ENCODE measurements at regions not wholly inside any gene's neighbourhood (a gene's known extent, or its start where the extent isn't known, plus 50 kb on each side); places are given as distances from the start of the nearest gene placed in this dataset.
A peak's percentile ranks its signal among the peaks of the same experiment; 100 is the strongest.

DNA sequence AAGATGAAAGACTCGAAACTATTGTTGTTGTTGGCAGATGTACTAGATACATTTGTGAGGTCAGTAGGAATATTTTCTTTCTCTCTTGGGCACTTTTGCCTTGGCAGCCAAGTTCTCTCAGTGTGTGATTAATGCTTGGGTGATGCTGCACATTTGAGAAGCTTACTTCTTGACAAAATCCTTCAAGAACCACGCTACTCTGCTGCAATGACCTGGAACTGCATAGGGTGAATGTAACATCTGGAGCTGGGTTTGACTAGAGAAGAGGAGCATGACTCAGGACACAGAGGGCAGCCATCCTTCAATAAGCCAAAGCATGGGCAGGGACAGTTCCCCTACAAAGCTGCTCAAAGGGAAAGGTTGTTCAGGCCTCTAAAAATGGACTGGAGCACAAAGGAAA lies 75.5 kb upstream of the PUM3 start:
- no peak overlapping the region for H3K27ac ChIP-seq
- peaks cover 10% of the 10 kb centered on the region for H3K4me1 ChIP-seq
- H3K36me3 ChIP-seq: no peaks in the 10 kb centered on the region
- TF ChIP-seq EZH2 (IDR thresholded peaks at IDR 0.05) (no peak), CTCF (IDR thresholded peaks at IDR 0.05) (no peak), EZH2phosphoT487 (IDR thresholded peaks at IDR 0.05) (no peak)
- H4K20me1 ChIP-seq (ENCODE audit: low read depth): no peaks in the 10 kb centered on the region
- Mint-ChIP-seq H3K4me1 (peaks cover 7% of the 10 kb centered on the region), H3K27ac (no peak overlapping the region), H3K4me3 (no peak overlapping the region), H3K36me3 (no peaks in the 10 kb centered on the region), H3K9me3 (no peaks in the 10 kb centered on the region), H3K27me3 (ENCODE audit: insufficient read depth, low read depth) (peaks cover 2% of the 10 kb centered on the region)
- H3K79me2 ChIP-seq (ENCODE audit: low read depth): no peaks in the 10 kb centered on the region
- H3K4me3 ChIP-seq: no peak overlapping the region
- no peaks in the 10 kb centered on the region for H3K27me3 ChIP-seq
- H3F3A ChIP-seq (ENCODE audit: low read depth): no peaks in the 10 kb centered on the region
- no peak overlapping the region for H2AFZ ChIP-seq (replicated peaks)
- no peaks in the 10 kb centered on the region for H3K9me3 ChIP-seq (ENCODE audit: low read depth)
- no peak overlapping the region for H3K9ac ChIP-seq
- no peak overlapping the region for H3K4me2 ChIP-seq
- no peak for DNase-seq (ENCODE audit: low spot score)

- no peaks in the 10 kb centered on the region for H3K36me3 Mint-ChIP-seq
- no peak overlapping the region for H3K9ac ChIP-seq
- H3K4me3 ChIP-seq: no peak overlapping the region
- H3K27ac ChIP-seq: no peak overlapping the region
- H3K9me3 ChIP-seq (ENCODE audit: low read depth): no peaks in the 10 kb centered on the region
- H3K4me1 ChIP-seq: no peaks in the 10 kb centered on the region
- H3F3A ChIP-seq (ENCODE audit: low read depth): no peaks in the 10 kb centered on the region
- H3K27ac Mint-ChIP-seq: no peak overlapping the region
- H3K27me3 Mint-ChIP-seq (ENCODE audit: insufficient read depth, low read depth): no peaks in the 10 kb centered on the region
- H2AFZ ChIP-seq (replicated peaks): no peak overlapping the region
- H3K36me3 ChIP-seq: no peaks in the 10 kb centered on the region
- no peak for TF ChIP-seq EZH2phosphoT487 (IDR thresholded peaks at IDR 0.05)
- no peak for TF ChIP-seq CTCF (IDR thresholded peaks at IDR 0.05)
- TF ChIP-seq EZH2 (IDR thresholded peaks at IDR 0.05): no peak
- H4K20me1 ChIP-seq (ENCODE audit: low read depth): no peaks in the 10 kb centered on the region
- H3K79me2 ChIP-seq (ENCODE audit: low read depth): no peaks in the 10 kb centered on the region
- no peaks in the 10 kb centered on the region for H3K9me3 Mint-ChIP-seq
- no peak overlapping the region for H3K4me3 Mint-ChIP-seq
- H3K4me2 ChIP-seq: no peak overlapping the region
- DNase-seq (ENCODE audit: low spot score): peak; percentile 19
- H3K27me3 ChIP-seq: no peaks in the 10 kb centered on the region
- H3K4me1 Mint-ChIP-seq: no peaks in the 10 kb centered on the region
These were observed 72.6 kb upstream of the PUM3 start for GRCh38 chr9:2916382-2916985.

GRCh38 chr9:2913026-2913425 lies 69.1 kb upstream of the PUM3 start:
- Histone ChIP-seq H3K9ac (no peak overlapping the region), H2AFZ (replicated peaks) (no peak overlapping the region), H3K36me3 (no peaks in the 10 kb centered on the region), H3K27ac (no peak overlapping the region), H3K27me3 (no peaks in the 10 kb centered on the region), H3K4me3 (no peak overlapping the region), H3K4me1 (no peaks in the 10 kb centered on the region), H3K9me3 (ENCODE audit: low read depth) (no peaks in the 10 kb centered on the region), H3F3A (ENCODE audit: low read depth) (no peaks in the 10 kb centered on the region), H4K20me1 (ENCODE audit: low read depth) (no peaks in the 10 kb centered on the region), H3K4me2 (no peak overlapping the region), H3K79me2 (ENCODE audit: low read depth) (no peaks in the 10 kb centered on the region)
- Mint-ChIP-seq H3K9me3 (no peaks in the 10 kb centered on the region), H3K4me1 (no peaks in the 10 kb centered on the region), H3K27me3 (ENCODE audit: insufficient read depth, low read depth) (no peaks in the 10 kb centered on the region), H3K36me3 (no peaks in the 10 kb centered on the region), H3K27ac (no peak overlapping the region), H3K4me3 (no peak overlapping the region)
- DNase-seq (ENCODE audit: low spot score): no peak
- TF ChIP-seq EZH2 (IDR thresholded peaks at IDR 0.05) (no peak), EZH2phosphoT487 (IDR thresholded peaks at IDR 0.05) (no peak), CTCF (IDR thresholded peaks at IDR 0.05) (no peak)
